ENCODE measurements at regions not wholly inside any gene's neighbourhood (a gene's known extent, or its start where the extent isn't known, plus 50 kb on each side); places are given as distances from the start of the nearest gene placed in this dataset.

- Histone ChIP-seq H3K4me2 (ENCODE audit: low read depth, low read length) (no peak overlapping the region), H3K36me3 (replicated peaks in 1 of 2; ENCODE audit: control insufficient read depth in 1 of 2, insufficient read depth in 2 of 2, low read length in 2 of 2) (no peaks in the 10 kb centered on the region), H2AFZ (ENCODE audit: low read length) (no peak overlapping the region), H3K9ac (ENCODE audit: insufficient read depth, low read depth, low read length) (no peak overlapping the region), H3K4me3 (replicated peaks in 1 of 3; ENCODE audit: insufficient read depth in 1 of 3, low read depth in 2 of 3, low read length in 3 of 3) (no peak overlapping the region), H3K4me1 (ENCODE audit: insufficient read depth, low read length) (peaks cover 47% of the 10 kb centered on the region), H3K27me3 (ENCODE audit: control insufficient read depth in 1 of 2, insufficient read depth in 2 of 2, low read length in 2 of 2) (peaks cover 9 to 58% of the 10 kb centered on the region in 2 experiments; a peak in 4 of 5 replicates), H4K20me1 (ENCODE audit: insufficient read depth, low read length) (no peaks in the 10 kb centered on the region), H3K79me2 (ENCODE audit: insufficient read depth, low read length) (no peaks in the 10 kb centered on the region), H3K9me3 (ENCODE audit: low read length) (no peaks in the 10 kb centered on the region), H3K27ac (ENCODE audit: extremely low read length, insufficient read depth, low read length) (no peak overlapping the region)
- in situ Hi-C loops (cut with HindIII; ENCODE audit: extremely low pct_ligation_motif_present, low pct_unique_long_range_greater_than_20kb): no loop called here
- no TSS peak for BruUV-seq (replicated peaks)
- 24% methylated on average over 3 of the region's 3 CpGs for WGBS (ENCODE audit: low lambda C conversion rate)
- POLR2A ChIA-PET: no interaction called here
- DNase-seq (ENCODE audit: low spot score) (no peak), ATAC-seq (no peak), FAIRE-seq (no peak)
- intact Hi-C loops (cut with micrococcal nuclease; ENCODE audit: unreplicated experiment): no loop called here
- TF ChIP-seq ZNF136 (CRISPR knock-in tag; IDR thresholded peaks at IDR 0.05; ENCODE audit: low read depth): no peak
- TF ChIP-seq KDM3A (CRISPR knock-in tag; IDR thresholded peaks at IDR 0.05; ENCODE audit: low read depth): no peak
- no peak for TF ChIP-seq NFYB (CRISPR knock-in tag; IDR thresholded peaks at IDR 0.05)
- no peak for TF ChIP-seq GMEB2 (CRISPR knock-in tag; IDR thresholded peaks at IDR 0.05; ENCODE audit: low read depth)
- no peak for TF ChIP-seq NFRKB (IDR thresholded peaks at IDR 0.05)
- no peak for TF ChIP-seq SP5 (CRISPR knock-in tag; IDR thresholded peaks at IDR 0.05; ENCODE audit: borderline replicate concordance, low read depth)
- no peak for TF ChIP-seq ZNF605 (CRISPR knock-in tag; IDR thresholded peaks at IDR 0.05)
- TF ChIP-seq ZBTB33 (CRISPR knock-in tag; IDR thresholded peaks at IDR 0.05): no peak
- no peak for TF ChIP-seq ZBTB1 (CRISPR knock-in tag; IDR thresholded peaks at IDR 0.05; ENCODE audit: borderline replicate concordance)
- TF ChIP-seq ZBTB7B (CRISPR knock-in tag; IDR thresholded peaks at IDR 0.05): no peak
- no peak for TF ChIP-seq ZNF883 (CRISPR knock-in tag; IDR thresholded peaks at IDR 0.05; ENCODE audit: not compliant biosample characterization)
- no peak for TF ChIP-seq HBP1 (CRISPR knock-in tag; IDR thresholded peaks at IDR 0.05; ENCODE audit: low read depth)
- CTCF ChIA-PET (ENCODE audit: low intra/inter-chr PET ratio, low total read pairs): no interaction called here
Observed at GRCh38 chr6:43970068-43970912, 157.0 kb downstream of the MRPL14 start.
